Adrenal gland (tissue), 5 donors: ENCODE measurements at regions not wholly inside any gene's neighbourhood (a gene's known extent, or its start where the extent isn't known, plus 50 kb on each side); places are given as distances from the start of the nearest gene placed in this dataset.

Experiments used
- POLR2A ChIP-seq, 2 donors: fragments of 450-650 bp; IDR thresholded peaks; one replicate each; pipeline ENCODE4 v1.6.1; 2017; ENCODE audit warnings: antibody characterized with exemption in 2 of 2, mild to moderate bottlenecking in 2 of 2, moderate library complexity in 1 of 2
- TF ChIP-seq, protein P1 (sequence below), 6 experiments: fragments of 450-650 bp in 4 of 6; fragments of 200-600 bp in 2 of 6; sonication (generic) in 1 of 6; IDR thresholded peaks; 1 replicate in 5 of 6; 2 replicates in 1 of 6; pipeline versions ENCODE4 v1.5.1 to v1.8.0; 2016 to 2021; ENCODE audit warnings: antibody characterized with exemption in 6 of 6, mild to moderate bottlenecking in 2 of 6, moderate library complexity in 1 of 6
- donor health status: DM: no; HTN: no; CAD: no.

- no peak for TF ChIP-seq POLR2A (IDR thresholded peaks at IDR 0.05)
- TF ChIP-seq, protein P1, sequence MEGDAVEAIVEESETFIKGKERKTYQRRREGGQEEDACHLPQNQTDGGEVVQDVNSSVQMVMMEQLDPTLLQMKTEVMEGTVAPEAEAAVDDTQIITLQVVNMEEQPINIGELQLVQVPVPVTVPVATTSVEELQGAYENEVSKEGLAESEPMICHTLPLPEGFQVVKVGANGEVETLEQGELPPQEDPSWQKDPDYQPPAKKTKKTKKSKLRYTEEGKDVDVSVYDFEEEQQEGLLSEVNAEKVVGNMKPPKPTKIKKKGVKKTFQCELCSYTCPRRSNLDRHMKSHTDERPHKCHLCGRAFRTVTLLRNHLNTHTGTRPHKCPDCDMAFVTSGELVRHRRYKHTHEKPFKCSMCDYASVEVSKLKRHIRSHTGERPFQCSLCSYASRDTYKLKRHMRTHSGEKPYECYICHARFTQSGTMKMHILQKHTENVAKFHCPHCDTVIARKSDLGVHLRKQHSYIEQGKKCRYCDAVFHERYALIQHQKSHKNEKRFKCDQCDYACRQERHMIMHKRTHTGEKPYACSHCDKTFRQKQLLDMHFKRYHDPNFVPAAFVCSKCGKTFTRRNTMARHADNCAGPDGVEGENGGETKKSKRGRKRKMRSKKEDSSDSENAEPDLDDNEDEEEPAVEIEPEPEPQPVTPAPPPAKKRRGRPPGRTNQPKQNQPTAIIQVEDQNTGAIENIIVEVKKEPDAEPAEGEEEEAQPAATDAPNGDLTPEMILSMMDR (IDR thresholded peaks at IDR 0.05) = no peak
These were observed 71.2 kb upstream of the PDE7B start for GRCh38 chr6:135780326-135780725.
